Coronary artery (tissue), 2 donors: ENCODE measurements at regions not wholly inside any gene's neighbourhood (a gene's known extent, or its start where the extent isn't known, plus 50 kb on each side); places are given as distances from the start of the nearest gene placed in this dataset.

Source experiments
- DNase-seq: peaks from one replicate; pipeline ENCODE4 v3.0.0-alpha.2; 2017; ENCODE audit warnings: low spot score
- H3K27ac ChIP-seq, 2 donors: fragments of 200-600 bp; sonication (generic); one replicate each; pipeline ENCODE4 v1.5.1; 2016 to 2019
- H3K4me3 ChIP-seq: fragments of 200-600 bp; sonication (generic); 2 replicates; pipeline ENCODE4 v1.5.1; 2016; ENCODE audit warnings: mild to moderate bottlenecking, moderate library complexity
- CTCF ChIP-seq: fragments of 200-600 bp; sonication (generic); IDR thresholded peaks from one replicate; pipeline ENCODE4 v1.5.1; 2019; ENCODE audit warnings: antibody characterized with exemption

GRCh38 chr1:187516874-187517273 is 688.1 kb downstream of the PLA2G4A start:
- DNase-seq = no peak
- no peak overlapping the region for H3K27ac ChIP-seq
- no peak for TF ChIP-seq CTCF
- H3K4me3 ChIP-seq = no peak overlapping the region

- TF ChIP-seq CTCF = no peak
- H3K4me3 ChIP-seq = no peak overlapping the region
- no peak overlapping the region for H3K27ac ChIP-seq
- DNase-seq = no peak
Observed at GRCh38 chr1:187517546-187517945, 688.8 kb downstream of the PLA2G4A start.

GRCh38 chr1:187527346-187527745 is 698.6 kb downstream of the PLA2G4A start:
- no peak overlapping the region for H3K27ac ChIP-seq
- TF ChIP-seq CTCF = no peak
- H3K4me3 ChIP-seq = no peak overlapping the region
- no peak for DNase-seq

- Histone ChIP-seq H3K27ac (no peak overlapping the region), H3K4me3 (no peak overlapping the region)
- TF ChIP-seq CTCF = no peak
- DNase-seq = no peak
Observed at GRCh38 chr1:187537936-187538335, 709.2 kb downstream of the PLA2G4A start.

GRCh38 chr1:187549540-187549939 is 720.8 kb downstream of the PLA2G4A start:
- no peak overlapping the region for H3K4me3 ChIP-seq

GRCh38 chr1:187551061-187551460 is 722.3 kb downstream of the PLA2G4A start:
- no peak overlapping the region for H3K4me3 ChIP-seq
- no peak overlapping the region for H3K27ac ChIP-seq
- DNase-seq = no peak
- no peak for TF ChIP-seq CTCF

More at GRCh38 chr1:187549540-187549939, 720.8 kb downstream of the PLA2G4A start:
- no peak for TF ChIP-seq CTCF
- DNase-seq = no peak
- no peak overlapping the region for H3K27ac ChIP-seq

GRCh38 chr1:187563191-187563590 is 734.4 kb downstream of the PLA2G4A start:
- Histone ChIP-seq H3K4me3 (no peak overlapping the region), H3K27ac (no peak overlapping the region)
- TF ChIP-seq CTCF = no peak
- no peak for DNase-seq
